ENCODE measurements at regions not wholly inside any gene's neighbourhood (a gene's known extent, or its start where the extent isn't known, plus 50 kb on each side); places are given as distances from the start of the nearest gene placed in this dataset.

DNA sequence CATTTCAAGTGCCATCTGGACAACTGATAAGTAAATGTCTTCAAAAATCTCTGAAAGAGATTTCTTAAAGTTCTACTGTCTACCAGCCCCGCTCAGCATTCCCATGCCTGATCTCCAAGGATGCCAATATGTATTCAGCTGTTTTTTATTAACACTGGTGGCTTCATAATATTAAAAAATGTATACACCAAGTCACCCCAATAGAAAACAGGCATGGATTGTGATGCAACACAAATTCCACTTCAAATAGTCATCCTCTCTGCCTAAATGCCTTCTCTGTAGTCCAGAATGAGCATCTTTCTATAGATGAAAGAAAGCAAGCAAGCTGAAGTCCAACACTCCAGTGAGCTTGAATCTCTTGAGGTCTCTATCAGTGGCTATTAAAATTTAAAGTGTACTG lies 152.2 kb upstream of the PPARGC1A start:
- Histone ChIP-seq H2BK15ac (ENCODE audit: low read length) (no peak overlapping the region), H4K8ac (ENCODE audit: extremely low read depth, insufficient read depth, low read length) (no peak overlapping the region), H3K4ac (replicated peaks; ENCODE audit: insufficient read length, low read depth, low read length) (no peak overlapping the region), H3K9ac (replicated peaks in 1 of 4; ENCODE audit: extremely low read depth in 1 of 4, low read depth in 3 of 4, low read length in 3 of 4) (no peak overlapping the region), H4K5ac (ENCODE audit: insufficient read length, low read depth, low read length) (no peak overlapping the region), H3K18ac (ENCODE audit: extremely low read depth, low read length) (no peak overlapping the region), H3K36me3 (ENCODE audit: control insufficient read depth in 2 of 4, insufficient read depth in 4 of 4, low read length in 3 of 4) (no peaks in the 10 kb centered on the region), H2AK5ac (ENCODE audit: low read depth, low read length) (no peak overlapping the region), H4K91ac (replicated peaks; ENCODE audit: insufficient read length, low read length) (no peak overlapping the region), H4K20me1 (replicated peaks in 1 of 2; ENCODE audit: control insufficient read depth in 1 of 2, insufficient read depth in 2 of 2, low read length in 2 of 2) (no peaks in the 10 kb centered on the region), H3K9me3 (ENCODE audit: insufficient read depth in 2 of 2, low read depth in 1 of 2, low read length in 1 of 2) (no peaks in the 10 kb centered on the region), H2BK5ac (ENCODE audit: low read depth, low read length) (no peak overlapping the region), H2BK12ac (ENCODE audit: low read depth, low read length) (no peak overlapping the region), H3K23me2 (ENCODE audit: low read depth, low read length) (no peaks in the 10 kb centered on the region), H3K27ac (ENCODE audit: low read depth, low read length) (no peak overlapping the region), H3K79me1 (ENCODE audit: low read depth, low read length) (no peaks in the 10 kb centered on the region), H2BK20ac (ENCODE audit: low read length) (no peak overlapping the region), H2BK120ac (replicated peaks; ENCODE audit: low read depth, low read length) (no peak overlapping the region), H3K14ac (ENCODE audit: insufficient read length) (no peak overlapping the region), H3K23ac (ENCODE audit: insufficient read length) (no peak overlapping the region), H3K79me2 (ENCODE audit: control insufficient read depth in 1 of 2, insufficient read depth in 2 of 2, low read length in 2 of 2) (no peaks in the 10 kb centered on the region), H2AFZ (ENCODE audit: low read length) (no peak overlapping the region), H3K4me3 (ENCODE audit: extremely low read depth in 1 of 4, insufficient read depth in 2 of 4, low read depth in 3 of 4, low read length in 4 of 4) (no peak overlapping the region), H3K4me1 (replicated peaks in 1 of 4; ENCODE audit: control insufficient read depth in 3 of 4, insufficient read depth in 4 of 4, low read length in 3 of 4) (no peaks in the 10 kb centered on the region), H3K56ac (replicated peaks; ENCODE audit: insufficient read length, low read depth, low read length) (no peak overlapping the region), H3K27me3 (replicated peaks in 1 of 4; ENCODE audit: control insufficient read depth in 3 of 4, extremely low read depth in 1 of 4, insufficient read depth in 3 of 4, low read length in 3 of 4) (no peaks in the 10 kb centered on the region), H3K4me2 (ENCODE audit: insufficient read depth in 1 of 2, low read depth in 2 of 2, low read length in 2 of 2) (no peak overlapping the region)
- 90% methylated on average over 1 of the region's 1 CpG; no CpG with 5 or more reads in 1 of the 2 experiments for WGBS, 2 experiments (ENCODE audit: extremely low coverage in 1 of 2, insufficient coverage in 1 of 2, insufficient read length in 1 of 2, insufficient replicate concordance in 2 of 2, low coverage in 1 of 2, low lambda C conversion rate in 2 of 2, missing lambda C conversion rate in 1 of 2)
- DNase-seq (ENCODE audit: low read depth in 1 of 2, low spot score in 2 of 2) (no peak), FAIRE-seq (no peak)
- ChIA-PET CTCF (ENCODE audit: partially characterized antibody) (interaction anchor here (0.9 to 4.1 kb wide), 2 partner anchors 8 to 10 kb away, joined by 3 to 30 read pairs; no protein-coding TSS in a partner anchor), POLR2A (ENCODE audit: partially characterized antibody) (no interaction called here)
- TF ChIP-seq USF2 (IDR thresholded peaks at IDR 0.05; ENCODE audit: low read length) (no peak), SRF (IDR thresholded peaks at IDR 0.05; ENCODE audit: low read depth, low read length) (no peak), PHF8 (conservative IDR thresholded peaks at IDR 0.05; ENCODE audit: low read depth, low read length) (no peak), HDAC2 (IDR thresholded peaks at IDR 0.05; ENCODE audit: borderline replicate concordance in 1 of 2, low read depth in 2 of 2, low read length in 2 of 2) (no peak), GABPA (IDR thresholded peaks at IDR 0.05; ENCODE audit: borderline replicate concordance, insufficient read depth, low read length) (no peak), CTCF (IDR thresholded peaks at IDR 0.05; ENCODE audit: control extremely low read depth in 1 of 3, insufficient read depth in 1 of 3, low read depth in 1 of 3, low read length in 3 of 3) (no peak), POLR2A (IDR thresholded peaks at IDR 0.05; ENCODE audit: control extremely low read depth in 1 of 2, low read depth in 2 of 2, low read length in 2 of 2) (no peak), NANOG (IDR thresholded peaks at IDR 0.05; ENCODE audit: insufficient read depth, low read depth, low read length, poor library complexity, severe bottlenecking) (no peak)
- TF ChIP-seq, protein P1, sequence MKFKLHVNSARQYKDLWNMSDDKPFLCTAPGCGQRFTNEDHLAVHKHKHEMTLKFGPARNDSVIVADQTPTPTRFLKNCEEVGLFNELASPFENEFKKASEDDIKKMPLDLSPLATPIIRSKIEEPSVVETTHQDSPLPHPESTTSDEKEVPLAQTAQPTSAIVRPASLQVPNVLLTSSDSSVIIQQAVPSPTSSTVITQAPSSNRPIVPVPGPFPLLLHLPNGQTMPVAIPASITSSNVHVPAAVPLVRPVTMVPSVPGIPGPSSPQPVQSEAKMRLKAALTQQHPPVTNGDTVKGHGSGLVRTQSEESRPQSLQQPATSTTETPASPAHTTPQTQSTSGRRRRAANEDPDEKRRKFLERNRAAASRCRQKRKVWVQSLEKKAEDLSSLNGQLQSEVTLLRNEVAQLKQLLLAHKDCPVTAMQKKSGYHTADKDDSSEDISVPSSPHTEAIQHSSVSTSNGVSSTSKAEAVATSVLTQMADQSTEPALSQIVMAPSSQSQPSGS (IDR thresholded peaks at IDR 0.05; ENCODE audit: low read length) = no peak
